Activated CD4-positive, alpha-beta T cell treated with anti-CD3 and anti-CD28 coated beads, Interleukin-2, amount 50 U/mL, for 1 hour (primary cell): ENCODE measurements at regions not wholly inside any gene's neighbourhood (a gene's known extent, or its start where the extent isn't known, plus 50 kb on each side); places are given as distances from the start of the nearest gene placed in this dataset.

Source experiments
- DNase-seq: peaks from one replicate; pipeline ENCODE4 v3.0.0-alpha.2; 2020

DNA sequence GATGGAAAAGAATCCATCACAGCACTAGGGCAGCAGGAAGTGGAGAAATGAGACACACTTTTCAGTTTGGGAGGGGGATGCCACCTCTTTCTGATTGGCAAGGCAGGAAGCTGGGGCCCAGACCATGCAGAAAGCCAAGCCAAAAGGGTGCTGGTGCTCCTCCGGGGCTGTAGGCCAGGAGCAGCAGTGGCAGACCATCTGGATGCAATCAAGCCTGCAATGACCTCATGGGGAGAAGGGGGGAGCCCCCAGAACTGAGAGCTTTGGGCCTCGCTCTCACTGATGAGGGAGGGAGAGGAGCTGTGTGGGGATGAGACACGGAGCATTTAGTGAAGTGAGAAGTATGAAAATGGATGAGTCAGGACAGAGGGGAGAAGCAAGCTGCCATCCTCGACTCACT lies 141.3 kb upstream of the NALF2 start:
- DNase-seq, result no peak

DNA sequence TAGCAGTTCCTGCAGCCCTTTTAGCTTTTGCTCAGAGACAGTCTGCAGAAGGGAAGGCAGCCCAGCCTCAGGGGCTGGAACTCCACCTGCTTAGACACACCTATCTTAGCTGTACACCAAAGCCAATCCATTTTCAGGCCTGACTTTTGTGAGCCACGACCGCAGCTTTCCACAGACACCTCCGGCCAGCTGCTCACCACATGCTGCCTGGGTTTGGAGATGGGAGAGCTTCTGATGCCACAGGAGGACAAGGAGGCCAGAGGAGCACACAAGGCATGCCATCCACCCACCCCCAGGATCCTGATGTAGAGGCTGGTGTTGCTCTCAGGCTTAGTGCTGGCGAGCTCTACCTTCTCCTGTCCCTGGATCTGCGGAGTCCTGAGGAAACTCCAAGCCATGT lies 141.8 kb upstream of the NALF2 start:
- no peak for DNase-seq

GRCh38 chrX:69361311-69361845 lies 142.7 kb upstream of the NALF2 start:
- no peak for DNase-seq

DNA sequence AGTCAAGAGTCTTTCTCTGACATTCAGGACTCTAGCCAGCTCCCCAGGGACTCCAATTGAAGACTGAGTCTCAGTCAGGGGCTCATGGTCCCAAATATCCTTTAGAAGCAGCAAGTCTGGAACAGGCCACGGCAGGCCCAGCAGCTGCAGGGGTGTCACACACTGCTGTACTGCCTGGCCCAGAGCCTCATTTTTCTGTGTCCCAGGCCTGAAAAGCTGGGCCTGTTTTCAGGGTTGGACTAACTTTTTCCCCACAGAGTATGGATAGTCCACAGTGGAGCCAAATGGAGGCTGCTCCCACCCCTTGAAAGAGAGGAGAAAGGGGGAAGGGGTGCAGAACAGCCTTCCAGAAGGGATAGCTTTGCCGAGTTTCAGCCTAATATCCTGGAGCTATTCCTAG lies 146.8 kb upstream of the NALF2 start:
- no peak for DNase-seq

GRCh38 chrX:69324851-69325250 lies 159.6 kb upstream of the PJA1 start:
- no peak for DNase-seq

DNA sequence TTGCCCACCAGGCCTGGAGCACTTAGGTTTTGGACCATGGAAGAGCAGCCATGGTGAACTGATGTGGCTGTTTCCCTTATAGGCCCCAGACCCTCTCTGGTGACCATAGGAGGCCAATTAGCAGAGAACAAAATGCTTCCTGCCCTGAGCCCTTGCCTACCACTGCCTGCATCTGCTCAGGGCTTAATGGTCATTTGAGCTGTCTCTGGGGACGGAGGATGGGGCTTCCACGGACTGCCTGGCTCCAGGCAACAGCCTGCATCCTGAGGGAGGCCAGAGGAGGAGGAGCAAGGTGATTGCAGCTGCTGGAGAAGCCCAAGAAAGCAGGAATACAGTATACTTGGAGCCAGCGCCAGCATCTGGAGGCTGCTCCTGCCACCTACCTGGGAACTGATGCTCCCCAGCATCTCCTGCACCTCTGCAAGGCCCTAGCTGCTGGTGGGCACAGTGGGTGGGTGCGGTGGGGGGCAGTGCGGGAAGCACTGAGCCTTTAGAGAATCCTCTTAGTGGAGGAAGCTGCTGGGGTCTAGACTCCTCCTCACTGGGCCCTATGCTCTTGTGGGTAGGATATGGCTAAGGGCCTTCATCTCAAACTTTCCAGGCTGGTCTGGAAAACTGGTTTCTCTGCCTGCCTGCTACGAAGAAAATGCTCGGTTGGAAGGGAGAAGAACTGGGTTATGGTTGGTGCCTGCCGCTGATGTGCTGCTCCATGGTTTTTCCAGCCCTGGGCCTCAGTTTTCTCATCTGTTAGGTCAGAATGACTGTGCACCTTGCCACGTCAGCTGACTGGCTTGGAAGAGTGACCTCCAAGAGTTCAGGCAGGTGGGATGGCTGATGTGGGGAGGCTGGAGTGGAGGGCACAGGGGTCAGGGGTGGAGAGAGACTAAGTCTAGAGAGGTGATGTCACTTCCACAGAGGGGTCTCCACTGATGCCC lies 158.8 kb upstream of the PJA1 start:
- DNase-seq, result no peak

DNA sequence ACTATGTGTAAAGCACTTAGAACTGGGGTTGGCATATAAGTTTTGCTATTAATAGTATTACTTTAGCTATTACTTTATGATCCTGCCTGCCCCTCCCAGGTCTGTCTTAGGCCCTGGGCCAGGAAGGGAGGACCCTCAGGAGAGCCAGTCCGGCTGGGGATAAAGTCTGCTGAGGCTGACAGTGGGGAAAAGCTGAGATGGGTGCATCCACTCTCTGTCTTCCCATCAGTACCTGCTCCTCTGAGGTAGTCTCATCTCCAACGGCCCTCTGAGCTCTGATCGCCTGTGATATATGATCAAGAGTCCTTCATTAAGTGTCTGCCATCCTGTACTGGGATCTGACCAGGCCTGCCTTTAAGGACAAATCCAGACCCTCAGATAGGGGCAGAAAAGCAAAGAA lies 156.5 kb upstream of the PJA1 start:
- no peak for DNase-seq

DNA sequence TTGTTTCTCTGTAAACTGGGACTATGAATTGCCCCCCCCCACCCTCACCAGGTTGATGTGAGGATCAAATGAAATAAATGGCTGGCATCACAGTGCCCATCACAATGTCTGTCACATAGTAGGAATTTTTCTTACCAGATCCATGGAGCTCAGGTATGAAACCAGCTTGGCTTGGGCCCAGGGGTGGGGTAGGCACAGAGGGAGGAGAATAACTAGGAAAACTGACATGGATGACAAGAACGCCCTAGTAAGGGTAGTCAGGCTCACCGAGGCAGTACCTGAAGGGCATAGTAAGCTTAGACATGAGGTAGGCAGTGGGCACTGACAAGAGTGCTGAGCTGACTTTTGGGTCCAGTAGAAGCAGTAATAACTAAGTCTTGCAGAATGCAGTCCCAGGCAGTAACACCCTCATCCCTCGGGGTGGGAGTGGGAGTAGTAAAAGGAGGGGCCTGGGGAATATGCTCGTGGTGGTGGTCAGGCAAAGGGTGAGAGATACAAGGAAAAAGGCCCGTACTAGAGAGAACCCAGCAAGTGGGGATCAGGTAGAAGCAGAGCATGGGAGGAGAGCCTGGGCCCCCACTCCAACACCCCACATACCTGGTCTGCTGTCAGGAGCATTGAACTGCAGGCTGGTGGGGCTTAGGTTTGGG lies 155.9 kb upstream of the PJA1 start:
- no peak for DNase-seq

GRCh38 chrX:69320116-69320515 lies 154.9 kb upstream of the PJA1 start:
- DNase-seq, result no peak

DNA sequence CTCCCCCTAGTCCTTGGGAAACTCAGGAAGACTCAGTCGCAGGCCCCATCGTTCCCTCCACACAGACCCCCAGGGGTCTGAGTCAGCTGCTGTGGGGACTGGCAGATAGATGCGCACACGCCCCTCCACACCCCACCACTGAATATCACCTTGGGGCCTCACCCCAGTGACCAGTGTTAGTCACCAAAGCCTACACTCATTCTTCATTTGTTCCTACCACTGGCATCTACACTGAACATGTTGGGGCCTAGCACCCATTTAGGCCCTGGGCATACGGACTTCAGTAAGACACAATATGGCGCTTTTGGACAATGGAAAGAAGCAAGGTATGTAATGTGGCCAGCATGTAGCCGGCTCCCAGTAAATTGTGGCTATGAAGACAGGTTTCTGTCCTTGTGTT lies 154.1 kb upstream of the PJA1 start:
- DNase-seq, result no peak

DNA sequence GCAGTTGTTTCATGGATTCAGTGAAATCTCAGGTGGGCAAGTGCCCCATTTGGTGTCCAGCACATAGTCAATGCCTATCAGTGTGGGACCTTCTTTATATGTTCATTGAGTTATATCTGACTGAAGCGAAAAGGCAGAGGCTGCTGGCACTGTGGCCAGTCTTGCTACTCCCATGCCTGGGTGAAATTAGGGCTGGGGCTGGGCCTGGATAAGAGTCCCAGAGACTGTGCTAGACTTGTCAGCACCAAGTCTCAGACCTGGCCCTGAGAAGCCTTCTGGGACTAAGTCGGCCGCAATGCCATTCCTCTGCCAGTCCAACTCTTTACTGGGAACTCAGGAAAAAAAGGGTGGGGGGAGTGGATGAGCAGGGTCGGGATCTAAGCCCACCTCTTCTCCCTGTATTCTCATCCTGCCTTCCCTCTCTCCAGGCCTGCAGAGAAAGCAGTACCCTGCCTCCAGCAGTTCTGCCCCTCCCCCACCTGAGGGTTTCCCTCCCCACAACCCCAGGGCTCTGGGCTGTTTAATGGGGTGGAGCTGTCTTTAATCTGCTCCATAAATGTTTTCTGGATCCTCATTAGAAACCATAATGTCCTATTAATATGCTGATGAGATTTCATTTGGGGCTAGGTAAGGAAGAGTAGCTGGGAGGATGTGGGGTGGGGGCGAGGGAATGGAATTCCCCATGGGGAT lies 153.5 kb upstream of the PJA1 start:
- DNase-seq, result no peak

DNA sequence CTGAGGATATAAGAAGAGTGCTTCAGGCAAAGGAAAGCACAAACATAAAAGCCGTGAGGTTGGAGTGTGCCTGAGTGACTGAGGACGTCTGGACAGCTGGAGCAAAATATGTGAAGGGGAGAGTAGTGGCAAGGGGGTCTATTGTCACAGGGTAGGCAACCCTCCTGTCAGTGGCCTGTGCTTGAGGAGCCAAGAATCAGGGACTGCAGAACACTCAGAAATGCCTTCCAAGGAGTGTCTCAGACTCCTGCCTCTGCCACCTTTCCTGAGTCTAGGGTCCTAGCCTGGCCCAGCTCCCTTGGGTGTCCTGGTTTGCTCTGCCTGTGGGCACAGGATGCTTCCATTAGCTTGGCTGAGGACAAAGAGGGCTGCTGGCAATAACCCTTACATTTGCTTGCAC lies 152.5 kb upstream of the PJA1 start:
- DNase-seq, result no peak

GRCh38 chrX:69314436-69315348 lies 149.4 kb upstream of the PJA1 start:
- no peak for DNase-seq

DNA sequence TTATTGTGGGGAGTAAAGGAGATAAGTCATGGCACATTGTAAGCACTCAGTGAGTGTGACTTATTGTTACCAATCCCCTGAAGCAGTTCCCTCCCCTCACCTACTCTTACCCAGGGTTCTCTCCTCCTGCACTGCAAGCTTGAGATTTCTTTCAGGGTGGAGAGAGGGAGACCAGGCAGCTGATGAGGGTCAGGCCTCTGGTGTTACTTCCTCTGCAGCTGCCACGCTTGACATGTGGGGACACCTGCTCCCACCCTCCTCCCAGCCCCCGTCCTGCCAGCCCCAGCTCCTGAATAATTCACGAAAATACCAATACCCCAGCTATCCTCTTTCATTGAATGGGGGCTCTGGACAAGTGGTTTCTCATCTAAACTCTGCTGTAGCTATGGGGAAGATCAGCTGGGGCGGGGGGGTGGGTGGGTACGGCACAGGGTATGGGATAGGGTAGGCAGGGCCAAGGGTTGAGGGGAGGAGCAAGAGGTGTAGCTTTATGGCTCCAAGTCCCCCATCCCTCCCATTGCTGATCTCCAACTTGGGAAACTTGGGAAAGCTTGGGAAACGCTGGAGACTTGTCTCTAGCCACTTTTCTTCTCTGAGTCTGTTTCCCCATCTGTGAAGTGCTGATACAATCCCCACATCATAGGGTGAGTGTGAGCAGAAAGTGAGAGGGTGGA lies 148.5 kb upstream of the PJA1 start:
- no peak for DNase-seq

DNA sequence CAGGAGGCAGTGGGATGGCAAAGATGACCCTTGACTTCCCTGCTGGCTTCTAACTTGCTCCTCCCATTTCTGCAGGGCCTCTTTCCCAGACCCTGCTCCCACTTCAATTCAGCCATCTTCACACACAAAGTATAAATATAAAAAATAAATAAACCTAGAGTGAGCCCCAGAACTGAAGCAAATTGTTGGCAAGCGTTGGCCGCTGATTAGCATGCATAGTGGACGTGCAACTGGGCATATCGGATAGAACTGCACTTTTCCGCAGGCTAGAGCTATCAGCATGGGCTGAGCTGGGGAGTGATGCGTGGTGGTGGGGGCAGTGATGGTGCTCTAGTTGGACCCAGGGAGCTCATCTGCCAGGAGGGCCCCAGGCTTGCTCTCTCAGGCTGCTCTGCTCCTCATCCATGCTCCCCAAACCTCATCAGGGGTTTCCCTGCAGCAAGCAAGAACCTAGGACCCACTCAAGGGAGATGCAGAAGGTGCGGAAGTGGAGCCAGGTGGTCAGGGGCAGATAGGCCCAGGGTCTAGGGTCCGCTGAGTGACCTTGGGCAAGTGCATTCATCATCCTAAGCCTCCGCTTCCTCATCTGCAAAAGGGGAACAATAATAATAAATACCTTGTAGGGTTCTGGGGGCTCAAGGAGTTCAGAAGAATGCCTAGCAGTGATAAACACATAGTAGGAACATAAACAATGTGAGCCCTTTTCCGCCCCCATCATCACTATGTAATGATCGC lies 146.8 kb upstream of the PJA1 start:
- no peak for DNase-seq

DNA sequence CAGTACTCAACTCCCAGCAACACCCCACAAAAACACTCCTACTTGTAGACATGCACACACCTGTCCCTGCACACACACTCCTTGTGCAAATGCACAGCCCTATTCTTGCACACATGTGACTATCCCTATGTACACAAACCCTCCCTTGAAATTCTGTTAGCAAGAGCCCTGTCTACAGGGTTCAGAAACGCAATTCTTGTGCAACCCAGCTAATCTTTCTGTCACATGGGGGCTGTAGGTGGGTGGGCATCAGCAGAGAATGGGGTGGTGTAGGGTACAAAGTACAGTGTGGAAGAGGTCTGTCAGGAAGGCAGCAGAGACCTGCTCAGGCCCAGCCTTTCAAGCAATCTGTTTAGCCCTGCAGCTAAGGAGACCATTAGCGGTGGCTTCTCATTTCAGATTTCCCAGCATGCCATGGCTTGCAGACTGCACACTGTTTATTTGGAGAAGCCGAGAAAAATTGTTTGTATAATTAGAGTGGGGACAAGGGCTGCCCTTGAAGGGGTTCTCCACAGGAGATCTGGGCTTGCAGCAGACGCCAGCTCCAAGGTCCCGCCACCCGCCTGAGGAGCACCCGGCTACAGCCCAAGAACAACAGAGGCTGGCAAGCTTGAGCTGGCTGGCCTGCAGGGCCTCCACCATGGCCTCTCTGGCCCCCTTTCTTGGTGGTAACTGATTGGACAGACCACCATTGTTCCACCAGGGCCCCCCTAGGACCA lies 144.0 kb upstream of the PJA1 start:
- DNase-seq, result no peak

GRCh38 chrX:69307756-69308155 lies 142.5 kb upstream of the PJA1 start:
- no peak for DNase-seq

DNA sequence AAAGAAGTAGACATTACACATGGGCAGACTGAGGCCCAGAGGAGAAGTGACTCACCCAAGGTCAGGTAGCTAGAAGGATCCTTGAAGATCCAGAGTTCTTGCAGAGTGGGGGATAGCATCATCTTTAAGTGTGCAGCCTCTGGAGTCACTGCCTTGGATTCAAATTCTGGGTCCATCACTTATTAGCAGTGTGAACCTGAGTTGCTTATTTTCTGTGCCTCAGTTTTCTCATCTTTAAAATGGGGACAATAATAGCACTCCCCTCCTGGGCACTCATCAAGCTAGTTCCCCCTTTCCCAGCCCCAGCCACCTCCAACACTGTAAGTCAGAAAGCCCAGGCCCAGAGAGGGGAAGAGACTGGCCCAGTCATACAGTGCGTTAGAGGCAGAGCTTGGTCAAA lies 141.8 kb upstream of the PJA1 start:
- no peak for DNase-seq

GRCh38 chrX:69306063-69306404 lies 140.8 kb upstream of the PJA1 start:
- DNase-seq, result no peak

GRCh38 chrX:69305333-69306062 lies 140.2 kb upstream of the PJA1 start:
- DNase-seq, result no peak
